ENCODE measurements at regions not wholly inside any gene's neighbourhood (a gene's known extent, or its start where the extent isn't known, plus 50 kb on each side); places are given as distances from the start of the nearest gene placed in this dataset.

DNA sequence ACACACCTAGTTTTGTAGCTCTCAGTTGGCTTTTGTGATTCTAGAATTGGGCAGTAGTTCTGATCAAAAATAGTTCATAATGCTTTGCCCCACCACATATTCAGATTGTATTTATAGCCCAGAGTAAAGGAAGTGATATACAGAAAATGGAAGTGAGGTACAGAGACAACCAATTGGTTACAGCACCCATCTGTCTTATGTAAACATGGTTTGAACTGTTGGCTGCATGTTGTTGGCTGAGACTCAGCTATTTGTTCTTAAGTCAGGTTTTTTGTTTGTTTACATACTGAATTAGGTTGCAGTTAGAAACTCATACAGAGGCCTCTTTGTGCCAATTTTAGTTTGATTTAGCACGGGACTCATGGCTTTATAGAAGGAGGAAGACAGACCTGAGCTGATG, 158.9 kb upstream of the GPR26 start:
- DNase-seq = no peak

DNA sequence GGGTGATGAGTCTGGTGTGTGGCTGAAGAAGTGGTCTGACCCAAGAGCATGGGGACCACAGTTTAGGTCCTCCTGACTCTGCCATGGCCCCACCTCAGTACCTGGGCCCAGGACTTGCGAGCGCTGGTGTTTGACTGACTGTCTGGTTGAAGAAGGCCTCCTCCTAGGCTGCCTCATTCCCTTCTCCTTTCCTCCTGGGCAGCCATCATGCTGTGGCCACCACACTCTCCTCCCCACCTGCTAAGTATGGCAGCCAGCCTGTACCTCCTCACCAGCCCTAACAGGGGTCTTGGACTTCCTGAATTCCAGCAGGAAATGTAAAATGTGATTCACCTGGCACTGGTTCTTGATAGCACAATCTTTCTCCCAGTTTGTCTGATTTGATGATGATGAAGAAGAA, 156.8 kb upstream of the GPR26 start:
- no peak for DNase-seq

DNA sequence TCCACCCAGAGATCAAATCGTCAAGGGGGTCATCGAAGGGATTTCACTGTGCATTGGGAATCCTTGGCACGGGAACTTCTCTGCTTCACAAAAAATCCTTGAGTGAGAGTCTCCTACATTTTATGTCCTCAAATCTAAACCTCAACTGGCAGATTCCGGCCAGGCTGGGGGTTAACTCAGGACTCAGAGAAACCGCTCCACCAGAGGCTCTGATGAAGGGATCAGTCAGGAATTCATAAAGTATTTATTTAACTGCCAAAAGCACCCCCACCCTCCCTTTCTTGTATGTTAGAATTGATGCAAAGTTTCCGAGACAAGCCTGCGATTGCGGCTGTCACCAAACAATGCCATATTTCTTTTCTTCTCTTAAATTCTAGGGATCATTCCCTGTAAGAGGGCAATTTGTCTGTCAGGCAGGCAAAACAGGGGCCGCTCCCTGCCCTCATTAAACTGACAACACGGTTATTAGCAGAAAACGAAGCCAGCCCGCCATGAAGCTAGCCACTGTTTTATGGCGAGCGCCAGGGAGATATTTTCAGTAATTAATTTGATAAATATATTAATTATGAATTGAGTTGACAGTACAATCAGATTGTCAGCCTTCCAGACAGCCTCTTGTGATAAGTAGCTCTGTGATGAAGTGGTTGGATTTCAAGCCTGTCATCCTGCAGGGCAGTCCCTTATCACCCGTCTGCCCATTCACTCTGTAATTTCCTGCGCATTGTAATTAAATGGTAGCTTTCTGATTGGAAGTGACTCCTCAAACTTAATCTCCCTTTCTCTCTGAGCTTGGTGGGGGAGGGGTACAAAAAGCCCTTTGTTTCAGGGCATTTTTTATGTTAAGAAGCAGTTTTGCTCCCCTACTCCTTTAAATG, 153.0 kb upstream of the GPR26 start:
- DNase-seq = no peak

DNA sequence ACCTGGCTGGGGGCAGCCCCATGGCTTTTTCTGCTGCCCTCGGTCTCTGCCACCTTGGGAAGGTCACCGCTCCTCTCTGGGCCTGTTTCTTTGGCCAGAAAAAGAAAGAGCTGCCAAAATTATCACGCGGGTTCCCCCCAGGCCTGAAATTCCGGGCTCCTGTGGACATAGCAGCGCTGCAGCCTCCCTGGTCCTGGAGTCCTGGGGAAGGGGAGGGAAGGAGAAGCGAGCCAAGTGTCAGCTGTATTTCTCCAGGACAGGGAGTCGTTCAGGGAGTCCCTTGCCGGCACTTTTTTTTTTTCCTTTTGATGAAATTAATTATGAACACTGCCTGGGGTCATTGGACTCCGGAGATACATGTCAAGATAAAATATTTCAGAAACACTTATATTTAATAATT, 152.3 kb upstream of the GPR26 start:
- DNase-seq = no peak

DNA sequence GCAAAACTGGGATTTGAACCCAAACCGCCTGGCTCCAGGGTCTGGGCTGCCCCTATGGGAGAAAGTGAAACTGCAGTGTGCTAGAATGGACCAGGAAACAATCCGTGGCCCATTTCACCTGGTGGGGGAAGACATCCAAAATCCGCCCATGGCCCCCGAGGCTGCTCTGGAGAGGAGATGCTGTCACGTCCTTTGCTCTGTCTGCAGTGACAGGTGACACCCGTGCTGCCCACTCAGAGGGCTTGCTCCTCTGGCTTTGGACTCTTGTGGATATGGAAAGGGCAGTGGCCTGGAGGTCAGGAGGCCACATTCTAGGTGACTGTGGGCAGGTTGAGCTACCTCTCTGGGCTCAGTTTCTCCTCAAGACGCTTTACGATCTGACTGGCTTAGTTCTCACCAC, 151.2 kb upstream of the GPR26 start:
- no peak for DNase-seq

DNA sequence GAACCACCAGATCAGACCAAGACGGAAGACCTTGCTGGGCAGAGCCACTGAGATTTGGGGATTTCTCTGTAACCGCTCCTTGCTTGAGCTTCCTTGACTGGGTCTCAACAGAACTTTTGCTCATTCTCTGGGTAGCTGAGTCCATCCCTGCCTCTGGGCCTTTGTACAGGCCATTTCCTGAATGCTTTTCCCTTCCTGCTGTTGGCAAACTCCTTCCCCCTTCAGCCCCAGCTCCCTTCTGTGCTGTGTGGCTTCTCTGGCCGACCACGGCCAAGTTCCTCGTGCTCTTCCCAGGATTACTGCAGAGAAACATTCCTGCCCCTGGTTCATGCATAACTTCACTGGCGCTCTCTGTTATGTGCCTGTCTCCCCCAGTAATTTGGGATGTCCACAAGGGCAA, 150.5 kb upstream of the GPR26 start:
- no peak for DNase-seq

DNA sequence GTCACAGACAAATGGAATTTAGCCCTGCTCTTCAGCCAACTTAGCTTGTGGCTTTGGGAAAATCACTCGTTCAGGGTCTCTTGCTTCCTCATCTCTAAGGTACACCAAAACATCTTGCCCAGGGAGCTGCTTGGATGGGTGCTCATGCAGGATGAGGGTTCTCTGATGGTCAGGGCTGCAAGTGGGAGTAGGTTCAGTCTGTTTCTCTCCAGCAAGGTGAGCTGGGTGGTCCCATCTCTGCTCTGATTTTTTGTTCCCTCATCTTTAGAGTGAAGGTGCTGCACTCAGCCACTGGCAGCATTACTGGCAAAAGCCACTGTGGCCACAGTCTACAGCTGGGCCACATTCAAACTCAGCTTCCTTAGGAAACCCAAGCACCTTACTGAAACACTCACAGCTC, 149.9 kb upstream of the GPR26 start:
- no peak for DNase-seq

DNA sequence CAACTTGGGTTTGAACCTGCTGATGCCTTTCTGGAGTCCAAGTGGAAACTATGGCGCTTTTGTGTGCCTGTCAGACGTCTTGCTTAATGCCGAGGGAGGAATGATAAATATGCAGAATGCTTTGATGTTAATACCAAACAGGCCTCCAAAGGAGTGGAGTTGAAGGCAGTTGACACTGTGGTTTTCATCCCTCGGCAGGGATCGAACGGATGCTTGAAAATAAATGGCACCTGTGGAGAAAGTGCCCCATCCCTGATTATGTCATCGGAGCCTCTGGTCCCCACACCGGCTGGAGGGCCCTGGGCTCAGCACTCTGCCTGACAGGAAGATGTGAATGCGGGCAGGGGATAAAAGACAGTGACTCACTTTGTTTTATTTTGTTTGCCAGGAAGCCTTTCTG, 148.7 kb upstream of the GPR26 start:
- no peak for DNase-seq

DNA sequence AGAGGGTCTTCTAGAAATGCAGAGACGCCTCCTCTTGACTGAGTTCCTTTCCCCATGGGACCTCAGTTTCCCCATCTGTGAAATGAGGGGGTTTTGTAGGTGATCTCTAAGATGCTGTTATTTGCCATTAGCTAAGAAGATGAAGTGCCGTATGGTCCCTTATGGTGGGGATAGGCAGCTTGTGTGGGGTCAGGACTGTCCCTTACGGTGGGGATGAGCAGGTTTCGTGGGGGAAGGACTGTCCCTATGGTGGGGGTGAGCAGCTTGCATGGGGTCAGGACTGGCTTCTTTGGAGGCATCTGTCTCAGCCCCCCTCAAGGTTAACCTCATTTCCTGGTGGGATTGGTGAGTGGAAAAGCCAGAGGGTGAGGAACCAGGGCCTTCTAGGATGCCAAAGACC, 148.3 kb upstream of the GPR26 start:
- no peak for DNase-seq

DNA sequence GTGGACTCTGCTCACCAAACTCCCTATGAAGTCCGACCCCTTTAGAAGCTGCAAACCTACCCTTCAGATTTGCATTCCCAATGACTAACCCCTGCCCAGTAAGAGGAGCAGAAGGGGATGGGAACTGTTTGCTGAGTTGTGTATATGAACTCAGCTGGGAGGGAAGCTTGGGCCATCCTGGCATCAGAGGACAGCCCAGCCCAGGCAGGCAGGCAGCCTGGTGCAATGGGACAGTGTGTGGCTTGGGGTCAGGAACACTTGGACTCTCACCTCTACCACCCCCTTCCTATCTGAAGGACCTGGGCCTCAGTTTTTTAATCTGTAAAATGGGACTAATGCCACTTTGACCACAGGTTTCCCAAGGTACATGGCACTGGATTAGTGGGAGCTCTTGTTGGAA, 147.4 kb upstream of the GPR26 start:
- no peak for DNase-seq

DNA sequence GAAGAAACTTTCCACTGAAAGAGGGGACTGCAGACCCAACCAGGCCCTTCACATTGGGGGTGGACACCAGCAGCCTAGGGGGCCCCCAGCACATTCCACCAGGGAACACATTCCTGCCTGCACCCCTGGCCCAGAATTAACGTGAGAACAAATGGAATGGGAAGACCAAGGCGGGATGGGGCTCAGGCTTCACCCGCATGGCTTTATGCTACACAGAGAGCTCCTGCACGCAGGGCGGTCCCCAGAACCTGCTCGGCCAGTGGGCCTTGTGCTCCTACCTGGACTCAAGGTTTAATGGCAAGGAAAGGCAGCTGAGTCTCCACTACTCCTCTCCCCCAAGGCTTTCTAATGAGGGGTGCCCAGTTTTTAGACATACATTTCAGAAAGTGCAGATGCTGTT, 146.3 kb upstream of the GPR26 start:
- no peak for DNase-seq

DNA sequence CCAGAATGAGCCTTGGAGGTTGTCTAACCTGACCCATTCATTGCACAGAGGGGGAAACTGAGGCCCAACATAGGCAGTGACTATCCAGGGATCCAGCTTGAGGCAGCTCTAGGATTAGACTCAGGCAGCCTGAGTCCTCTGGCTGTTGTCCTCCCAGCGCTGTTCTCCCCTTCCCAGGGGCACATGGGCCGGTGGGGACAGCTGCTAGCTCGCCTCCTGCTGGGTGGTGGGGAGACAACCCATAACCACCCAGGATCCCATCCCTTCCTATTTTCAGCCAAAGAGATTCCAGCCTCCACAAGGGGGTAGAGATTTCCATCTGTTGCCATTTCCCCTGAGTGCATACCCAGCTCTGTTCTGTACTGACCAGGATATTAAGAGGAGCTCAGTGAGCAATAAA, 145.1 kb upstream of the GPR26 start:
- DNase-seq = no peak

DNA sequence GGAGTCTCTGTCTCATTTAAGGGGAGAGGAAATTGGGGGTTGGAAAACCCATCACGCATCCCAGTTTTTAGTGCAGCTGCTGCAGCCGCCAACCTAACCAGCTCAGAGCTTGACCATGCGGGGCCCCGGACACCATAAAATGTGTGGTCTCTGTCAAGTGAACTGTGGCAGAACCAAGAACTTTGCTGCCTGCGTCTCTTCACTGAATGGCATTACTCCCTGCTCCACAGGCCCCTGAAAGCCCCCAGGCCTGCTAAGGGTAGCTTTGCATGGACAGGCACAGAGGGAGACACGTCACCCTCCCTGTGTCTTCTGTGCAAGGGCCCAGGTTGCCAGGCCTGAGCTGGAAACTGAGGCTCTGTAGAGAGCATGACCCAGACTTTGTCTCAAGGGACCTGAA, 144.6 kb upstream of the GPR26 start:
- DNase-seq = no peak

DNA sequence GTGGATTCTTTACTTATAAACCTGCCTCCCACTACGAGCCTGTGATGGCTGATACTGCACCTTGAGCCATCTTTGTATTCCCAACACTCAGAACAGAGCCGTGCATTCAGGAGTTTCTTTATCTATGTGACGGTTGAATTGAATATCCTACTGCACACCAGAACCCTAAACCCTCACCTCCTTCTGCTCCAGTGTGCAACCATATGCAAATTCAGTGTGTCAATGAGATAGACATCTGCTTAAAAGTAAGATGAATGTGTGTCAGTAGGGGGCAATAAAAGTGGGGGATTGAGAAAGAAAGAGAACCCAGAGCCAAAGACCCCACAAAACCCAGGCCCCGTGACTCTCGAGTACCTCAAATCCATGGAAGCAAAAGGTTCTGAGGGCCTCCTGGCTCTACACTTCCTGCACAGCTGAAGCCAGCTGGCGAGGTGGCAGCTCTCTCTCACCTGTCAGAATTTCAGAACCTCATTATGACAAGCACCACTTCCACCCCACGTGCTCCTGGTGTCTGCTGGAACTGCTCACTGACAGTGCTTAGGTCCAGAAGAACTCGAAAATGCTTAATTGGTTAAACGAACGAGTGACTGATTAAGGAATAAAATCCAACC, 143.3 kb upstream of the GPR26 start:
- DNase-seq = no peak

DNA sequence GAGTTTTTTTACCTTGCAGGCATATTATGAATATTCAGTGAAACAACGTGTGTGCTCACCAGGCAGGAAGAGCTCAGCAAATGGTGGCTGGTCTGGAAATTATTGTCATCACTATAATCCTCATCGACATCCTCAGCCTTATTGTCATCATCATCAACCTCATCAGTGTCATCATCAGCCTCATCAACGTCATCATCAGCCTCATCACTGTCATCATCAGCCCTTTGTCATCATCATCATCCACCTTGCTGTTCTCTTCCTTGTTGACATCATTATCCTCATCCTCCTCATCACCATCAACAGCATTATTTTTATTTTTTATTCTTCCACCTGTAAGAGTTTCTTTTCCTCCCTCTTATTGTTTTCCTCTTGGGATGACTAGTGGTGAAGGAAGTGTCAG, 142.3 kb upstream of the GPR26 start:
- DNase-seq = no peak

DNA sequence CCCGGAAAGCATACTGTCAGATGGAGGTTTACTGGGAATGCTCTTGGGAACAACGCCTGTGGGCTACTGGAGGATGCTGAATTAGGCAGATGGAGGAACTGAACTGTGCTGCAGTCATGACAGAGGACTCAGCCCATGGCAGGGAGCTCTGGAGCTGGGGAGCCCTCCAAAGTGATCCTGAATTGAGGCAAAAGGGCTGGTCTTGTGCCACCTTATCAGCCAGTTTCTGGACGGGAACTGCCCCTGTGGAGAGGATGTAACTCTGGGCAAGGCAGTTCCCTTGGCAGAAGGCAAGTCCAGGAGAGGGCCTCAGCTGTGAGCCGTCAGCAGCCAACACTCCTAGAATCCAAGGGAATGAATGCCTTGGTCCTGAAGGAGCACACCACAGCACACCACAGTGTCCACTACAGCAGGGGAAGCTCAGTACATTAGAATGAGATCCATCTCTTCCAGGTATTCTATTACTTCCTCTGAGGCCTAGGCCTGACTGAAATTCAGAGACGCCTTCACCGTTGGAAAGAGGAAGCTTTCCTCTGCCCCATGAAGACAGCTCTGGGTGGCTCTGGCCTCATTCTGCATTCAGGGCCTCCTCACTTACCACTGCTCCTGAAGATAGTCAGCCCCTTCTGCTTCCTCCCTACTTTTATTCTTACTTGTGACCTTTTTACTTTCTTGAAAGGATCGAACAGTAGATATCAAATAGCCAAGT, 139.6 kb upstream of the GPR26 start:
- DNase-seq = no peak

DNA sequence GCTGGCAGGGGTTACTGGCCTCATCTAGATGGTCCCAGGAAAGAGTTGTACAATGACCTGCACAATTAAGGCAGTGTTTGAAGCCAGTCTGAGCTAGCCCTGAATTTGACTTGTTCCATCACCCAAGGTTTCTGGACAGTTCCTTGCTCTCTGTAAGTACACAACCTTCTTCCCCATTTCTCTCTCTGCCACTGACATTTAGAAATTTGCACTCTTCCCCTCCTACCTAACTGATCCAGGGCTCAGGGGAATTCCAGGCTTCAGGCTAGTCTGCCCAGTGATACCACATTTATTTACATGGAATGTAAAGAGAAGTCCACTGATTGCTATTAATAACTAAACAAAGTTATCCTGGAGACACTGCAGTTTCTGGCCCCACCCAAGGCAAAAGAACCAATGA, 139.0 kb upstream of the GPR26 start:
- DNase-seq = no peak

DNA sequence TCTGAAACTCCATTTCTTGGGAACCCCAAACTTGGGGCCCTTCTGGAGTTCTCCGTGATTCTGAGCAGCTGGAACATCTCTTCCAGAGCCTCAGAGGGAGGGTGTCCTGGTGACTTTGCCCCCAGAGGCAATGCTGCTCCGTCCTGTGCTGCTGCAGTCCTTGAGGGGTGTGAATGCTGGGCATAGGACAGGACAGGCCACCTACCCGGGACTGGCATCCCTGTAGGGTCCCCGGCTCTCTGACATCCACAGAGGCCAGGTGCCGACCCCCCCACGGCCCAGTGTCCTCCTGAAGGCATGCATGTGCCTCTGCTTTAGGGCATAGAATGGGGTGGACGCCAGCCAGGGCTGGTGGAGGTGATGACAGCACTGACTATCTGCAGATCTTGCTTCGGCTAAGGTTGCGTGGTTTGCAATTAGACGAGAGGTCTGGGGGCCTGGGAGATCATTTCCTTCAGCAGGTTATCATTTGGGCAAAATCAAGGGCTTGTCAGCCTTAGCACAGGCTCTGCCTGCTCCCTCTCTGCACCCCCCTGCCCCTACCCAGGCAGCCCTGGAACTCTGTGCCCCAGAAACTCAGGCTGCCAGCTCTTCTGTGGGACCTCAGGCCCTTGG, 136.9 kb upstream of the GPR26 start:
- DNase-seq = no peak

DNA sequence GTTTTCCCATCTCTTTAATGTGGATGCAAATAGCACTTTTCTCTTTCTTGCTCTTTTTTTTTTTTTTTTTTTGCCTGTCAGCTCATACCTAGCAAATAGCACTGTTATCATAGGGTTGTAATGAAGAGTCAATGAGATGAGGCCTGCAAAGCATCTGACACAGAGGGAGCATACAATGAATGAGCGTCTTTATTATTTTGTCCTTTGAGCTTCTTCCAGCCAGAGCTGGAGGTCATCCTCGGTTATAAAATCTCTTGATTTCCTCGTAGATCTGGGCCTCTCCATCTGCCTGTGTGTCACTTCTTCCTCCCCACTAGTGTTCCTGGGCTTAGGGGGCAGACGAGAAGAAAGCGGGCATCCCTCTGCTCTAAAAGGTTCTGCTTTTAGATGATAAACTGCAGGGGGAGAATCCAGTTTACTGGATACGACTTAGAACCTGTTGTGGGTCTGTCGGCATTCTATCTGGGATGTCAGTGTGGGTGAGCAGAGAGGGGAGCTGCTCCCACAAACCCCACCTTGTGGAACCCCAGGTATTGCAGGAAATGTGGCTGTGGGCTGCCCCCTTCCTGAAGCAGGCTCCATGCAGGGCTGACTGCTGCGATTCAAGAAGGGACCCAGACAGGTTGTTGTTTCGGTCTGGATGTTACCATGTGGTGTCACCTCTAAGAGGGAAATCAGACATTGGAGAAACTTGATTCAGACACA, 135.8 kb upstream of the GPR26 start:
- no peak for DNase-seq

DNA sequence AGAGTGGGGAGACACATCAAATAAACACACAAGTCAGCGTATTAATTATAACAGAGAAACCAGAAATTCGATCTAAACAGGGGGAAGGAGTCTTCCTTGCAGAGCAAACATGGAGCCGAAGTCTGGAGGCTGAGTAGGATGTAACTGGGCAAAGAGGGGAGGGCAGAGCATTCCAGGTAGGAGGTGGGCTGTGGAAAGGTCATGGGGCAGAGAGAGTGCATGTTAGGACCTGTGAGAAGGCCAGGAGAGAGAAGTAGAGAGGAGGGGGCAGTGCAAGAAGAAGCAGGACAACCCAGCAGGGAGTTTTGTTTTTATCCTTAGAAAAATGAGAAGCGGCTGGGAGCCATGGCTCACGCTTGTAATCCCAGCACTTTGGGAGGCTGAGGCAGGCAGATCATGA, 130.8 kb upstream of the GPR26 start:
- no peak for DNase-seq

DNA sequence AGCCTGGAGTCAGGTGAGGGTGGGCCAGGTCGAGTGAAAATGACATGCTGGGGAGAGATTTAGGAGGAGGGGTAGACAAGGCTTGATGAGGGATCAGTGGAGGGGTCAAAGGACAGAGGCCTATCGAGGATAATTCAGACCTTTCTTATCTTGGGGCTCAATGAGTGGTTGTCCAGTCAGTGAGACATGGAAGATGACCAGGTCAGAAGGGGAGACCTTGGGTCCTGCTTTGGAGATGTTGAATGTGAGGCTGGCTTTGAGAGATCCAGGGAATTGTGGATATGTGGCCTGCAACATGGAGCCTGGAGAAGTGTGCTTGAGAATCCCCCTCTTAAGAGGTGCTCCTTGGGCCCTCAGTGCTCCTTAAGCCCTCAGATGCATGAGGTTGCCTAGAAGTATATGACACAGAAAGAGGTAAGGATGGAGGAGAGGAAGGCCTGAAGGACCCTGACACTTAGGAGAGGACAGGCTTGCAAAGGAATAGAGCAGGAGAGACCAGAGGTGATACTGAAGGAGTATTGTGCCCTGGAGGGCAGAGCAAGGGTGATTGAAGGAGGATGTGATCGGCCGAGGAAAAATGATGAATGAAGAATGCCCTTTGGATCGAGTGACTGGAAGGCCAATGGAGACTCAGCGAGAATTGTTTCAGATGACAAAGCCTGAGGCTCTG, 129.8 kb upstream of the GPR26 start:
- DNase-seq = no peak

DNA sequence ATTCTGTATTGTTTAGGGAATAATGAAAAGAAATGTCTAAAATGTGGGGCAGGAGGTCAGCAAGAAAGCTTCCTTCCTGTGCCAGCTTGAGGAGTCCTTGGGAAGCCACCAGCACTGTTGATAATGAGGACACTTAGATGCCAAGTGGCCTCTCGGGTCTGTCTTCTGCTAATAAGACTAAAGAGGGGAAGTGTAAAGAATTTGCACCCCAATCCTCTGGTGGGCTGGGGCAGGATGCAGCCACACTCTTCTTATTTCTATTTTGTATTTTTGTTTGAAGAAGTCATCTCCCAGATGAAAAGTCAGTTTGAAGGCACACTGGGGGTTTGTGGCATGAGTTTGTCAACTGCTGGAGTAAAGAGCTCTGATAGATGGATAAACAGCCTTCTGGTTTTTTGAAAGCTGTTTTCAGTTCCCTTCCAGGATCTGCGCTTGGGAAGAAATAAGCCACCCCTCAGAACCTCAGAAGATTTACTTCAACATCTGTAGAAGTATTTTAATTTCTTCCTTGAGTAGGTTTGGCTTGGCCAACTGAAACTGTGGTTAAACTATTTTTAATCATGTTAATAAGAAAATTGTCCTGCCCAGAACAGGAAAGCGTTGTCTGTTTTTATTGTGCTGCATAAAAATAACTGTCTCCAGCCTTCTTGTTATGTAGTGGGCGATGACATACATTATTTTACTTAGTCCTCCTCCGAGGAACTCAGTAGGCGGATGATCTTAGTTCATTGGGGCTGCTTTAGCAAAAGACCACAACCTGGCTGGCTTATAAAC, 128.8 kb upstream of the GPR26 start:
- DNase-seq = no peak
